Natural killer cell (primary cell): ENCODE measurements at regions not wholly inside any gene's neighbourhood (a gene's known extent, or its start where the extent isn't known, plus 50 kb on each side); places are given as distances from the start of the nearest gene placed in this dataset.

ENCODE experiments used
- ATAC-seq, 3 donors: fragments of 150-1000 bp in 2 of 3; fragments of 200-7000 bp in 1 of 3; cut with Tn5 transposase; 1 replicate in 1 of 3; 2 replicates in 2 of 3; pipeline ENCODE4 v1.10.0; 2021; ENCODE audit warnings: mild to moderate bottlenecking in 2 of 3, moderate library complexity in 2 of 3
- DNase-seq, 2 donors: peaks; one replicate each; pipeline versions ENCODE4 v3.0.0 to v3.0.0-alpha.2; 2013 to 2021; ENCODE audit warnings: mixed read lengths in 1 of 2
- H3K27ac ChIP-seq: one replicate; pipeline ENCODE4 v1.5.1; 2013; ENCODE audit warnings: mild to moderate bottlenecking, low read length
- H3K27me3 ChIP-seq: one replicate; pipeline ENCODE4 v1.6.1; 2013; ENCODE audit warnings: low read length; ENCODE audit not compliant: control insufficient read depth, insufficient read depth
- H3K36me3 ChIP-seq: one replicate; pipeline ENCODE4 v1.6.1; 2013; ENCODE audit warnings: low read length; ENCODE audit not compliant: control insufficient read depth, insufficient read depth
- H3K4me1 ChIP-seq: one replicate; pipeline ENCODE4 v1.6.1; 2013; ENCODE audit warnings: low read length; ENCODE audit not compliant: control insufficient read depth, insufficient read depth
- H3K4me3 ChIP-seq: one replicate; pipeline ENCODE4 v1.5.1; 2013; ENCODE audit warnings: low read length
- H3K9me3 ChIP-seq: one replicate; pipeline ENCODE4 v1.6.1; 2013; ENCODE audit warnings: low read length; ENCODE audit not compliant: control insufficient read depth, insufficient read depth
- H3K27ac Mint-ChIP-seq, 2 donors: one replicate each; pipeline ENCODE4 v1.8.0; 2022; ENCODE audit warnings: mild to moderate bottlenecking in 2 of 2, mixed read lengths in 2 of 2, moderate library complexity in 1 of 2
- H3K27me3 Mint-ChIP-seq, 2 donors: one replicate each; pipeline ENCODE4 v1.8.0; 2022; ENCODE audit warnings: low read depth in 2 of 2, mixed read lengths in 2 of 2
- H3K36me3 Mint-ChIP-seq: one replicate; pipeline ENCODE4 v1.8.0; 2022; ENCODE audit warnings: mixed read lengths
- H3K4me1 Mint-ChIP-seq, 2 donors: one replicate each; pipeline ENCODE4 v1.8.0; 2022; ENCODE audit warnings: mixed read lengths in 2 of 2
- H3K4me3 Mint-ChIP-seq: one replicate; pipeline ENCODE4 v1.8.0; 2022; ENCODE audit warnings: mild to moderate bottlenecking, moderate library complexity, mixed read lengths
- H3K9me3 Mint-ChIP-seq, 2 donors: one replicate each; pipeline ENCODE4 v1.8.0; 2022; ENCODE audit warnings: mixed read lengths in 2 of 2
- CTCF ChIP-seq: fragments of 200-600 bp; IDR thresholded peaks from one replicate; pipeline ENCODE4 v1.8.0; 2022; ENCODE audit warnings: antibody characterized with exemption
- WGBS: methylation state at CpG from one replicate; pipeline ENCODE4 v1.1.7; 2013; ENCODE audit warnings: missing lambda C conversion rate; ENCODE audit not compliant: insufficient coverage; 5-methylcytosine and 5-hydroxymethylcytosine counted together
- intact Hi-C: fragments of 100-400 bp; cut with micrococcal nuclease; formaldehyde crosslinking; loops from one replicate; pipeline ENCODE4 v1.14.2; 2022

DNA sequence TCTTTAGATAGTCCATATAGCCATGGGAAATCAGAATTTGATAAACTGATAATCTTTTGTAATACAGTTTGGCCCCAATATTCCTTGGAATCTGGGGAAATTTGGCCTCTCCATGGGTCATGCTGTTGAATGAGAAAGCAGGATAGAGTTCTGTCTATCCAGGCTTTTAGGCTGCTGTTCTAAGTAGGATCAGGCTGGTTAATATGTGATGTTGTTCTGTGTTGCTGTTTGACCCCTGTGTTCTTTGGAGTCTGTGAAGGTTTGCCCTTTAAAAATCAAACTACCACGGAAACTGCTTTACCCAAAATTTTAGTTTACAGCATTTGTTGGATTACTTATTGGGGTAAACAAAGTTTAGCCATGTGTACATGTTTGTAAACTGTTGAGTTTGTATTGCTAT, 114.5 kb downstream of the ZNF330 start:
- no CpG with 5 or more reads among the region's 1 CpG for WGBS
- no peaks in the 10 kb centered on the region for H3K4me1 ChIP-seq
- TF ChIP-seq CTCF: no peak
- Mint-ChIP-seq H3K4me1 (no peaks in the 10 kb centered on the region), H3K9me3 (no peaks in the 10 kb centered on the region), H3K27ac (no peak overlapping the region), H3K27me3 (peaks cover 14 to 40% of the 10 kb centered on the region in 2 donors), H3K4me3 (no peak overlapping the region), H3K36me3 (no peaks in the 10 kb centered on the region)
- DNase-seq (no peak), ATAC-seq (no peak)
- no peak overlapping the region for H3K4me3 ChIP-seq
- H3K36me3 ChIP-seq: no peaks in the 10 kb centered on the region
- intact Hi-C loops: no loop called here
- no peaks in the 10 kb centered on the region for H3K9me3 ChIP-seq
- no peak overlapping the region for H3K27ac ChIP-seq
- peaks cover 18% of the 10 kb centered on the region for H3K27me3 ChIP-seq

- Histone ChIP-seq H3K27me3 (peaks cover 8% of the 10 kb centered on the region), H3K9me3 (no peaks in the 10 kb centered on the region), H3K36me3 (no peaks in the 10 kb centered on the region), H3K4me3 (no peak overlapping the region), H3K27ac (no peak overlapping the region), H3K4me1 (no peaks in the 10 kb centered on the region)
- H3K4me3 Mint-ChIP-seq: no peak overlapping the region
- intact Hi-C loops: no loop called here
- WGBS: 88% methylated on average over 1 of the region's 1 CpG
- no peak overlapping the region for H3K27ac Mint-ChIP-seq
- no peak for DNase-seq
- TF ChIP-seq CTCF: no peak
- no peaks in the 10 kb centered on the region for H3K4me1 Mint-ChIP-seq
- ATAC-seq: no peak
- no peaks in the 10 kb centered on the region for H3K36me3 Mint-ChIP-seq
- H3K9me3 Mint-ChIP-seq: no peaks in the 10 kb centered on the region
- peaks cover 10 to 16% of the 10 kb centered on the region in 2 donors for H3K27me3 Mint-ChIP-seq
These were observed 117.5 kb downstream of the ZNF330 start for GRCh38 chr4:141338238-141338637.

DNA sequence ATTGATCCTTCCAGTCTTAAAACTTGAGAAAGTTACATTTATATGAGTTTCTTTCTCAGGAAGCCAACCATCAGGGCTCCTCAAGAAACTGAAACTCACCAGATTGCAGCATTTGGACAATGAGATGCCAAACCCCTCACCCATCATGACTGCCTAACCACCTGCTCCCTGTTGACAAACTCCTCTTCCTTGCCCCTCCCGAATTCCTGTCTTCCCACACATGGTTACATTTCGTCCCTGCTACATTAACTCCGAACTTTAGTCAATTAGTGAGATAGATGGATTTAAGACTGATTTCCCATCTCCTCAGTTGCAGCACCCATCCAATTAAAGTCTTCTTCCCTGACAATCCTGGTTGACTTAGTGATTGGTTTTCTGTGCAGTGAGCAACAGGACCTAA, 118.7 kb downstream of the ZNF330 start:
- no peak overlapping the region for H3K27ac ChIP-seq
- intact Hi-C loops: no loop called here
- Mint-ChIP-seq H3K4me1 (no peaks in the 10 kb centered on the region), H3K9me3 (no peaks in the 10 kb centered on the region), H3K27ac (no peak overlapping the region), H3K36me3 (no peaks in the 10 kb centered on the region), H3K4me3 (no peak overlapping the region), H3K27me3 (peaks cover 7 to 16% of the 10 kb centered on the region in 2 donors)
- H3K4me3 ChIP-seq: no peak overlapping the region
- ATAC-seq: no peak
- peaks cover 3% of the 10 kb centered on the region for H3K27me3 ChIP-seq
- no peaks in the 10 kb centered on the region for H3K36me3 ChIP-seq
- no peaks in the 10 kb centered on the region for H3K9me3 ChIP-seq
- no peak for DNase-seq
- TF ChIP-seq CTCF: no peak
- no peaks in the 10 kb centered on the region for H3K4me1 ChIP-seq
- WGBS: 90% methylated on average over 2 of the region's 3 CpGs

- no peak overlapping the region for H3K4me3 Mint-ChIP-seq
- Histone ChIP-seq H3K4me3 (no peak overlapping the region), H3K9me3 (no peaks in the 10 kb centered on the region), H3K36me3 (no peaks in the 10 kb centered on the region), H3K27me3 (no peaks in the 10 kb centered on the region), H3K27ac (no peak overlapping the region), H3K4me1 (no peaks in the 10 kb centered on the region)
- no peak for DNase-seq
- ATAC-seq: no peak
- H3K27me3 Mint-ChIP-seq: peaks cover 7 to 16% of the 10 kb centered on the region in 2 donors
- TF ChIP-seq CTCF: no peak
- H3K9me3 Mint-ChIP-seq: no peaks in the 10 kb centered on the region
- H3K4me1 Mint-ChIP-seq: no peaks in the 10 kb centered on the region
- intact Hi-C loops: no loop called here
- no peak overlapping the region for H3K27ac Mint-ChIP-seq
- no peaks in the 10 kb centered on the region for H3K36me3 Mint-ChIP-seq
These were observed 119.3 kb downstream of the ZNF330 start for GRCh38 chr4:141339966-141340365.
